ENCODE measurements at regions not wholly inside any gene's neighbourhood (a gene's known extent, or its start where the extent isn't known, plus 50 kb on each side); places are given as distances from the start of the nearest gene placed in this dataset.

DNA sequence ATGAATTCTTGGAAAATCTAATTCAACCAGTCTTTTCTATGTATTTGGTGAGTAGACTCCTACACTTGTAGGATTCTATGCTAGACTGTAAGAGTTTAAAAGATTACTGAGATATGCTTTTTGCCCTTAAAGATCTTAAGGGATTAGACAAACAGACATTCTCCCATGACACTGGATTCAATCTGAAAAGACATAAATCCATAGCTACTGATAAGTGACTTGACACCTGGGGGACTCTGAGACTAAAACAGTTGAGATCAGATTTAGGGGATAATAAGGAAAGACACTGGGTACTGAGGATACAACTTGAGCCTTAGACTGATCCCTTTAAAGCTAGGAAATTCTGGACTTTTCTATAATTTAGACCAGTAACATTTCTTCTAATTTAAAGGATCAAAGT is 1233.4 kb downstream of the XPNPEP1 start:
- Histone ChIP-seq H2BK120ac (ENCODE audit: low read depth, low read length) (no peak overlapping the region), H3K4me1 (ENCODE audit: control insufficient read depth, insufficient read depth, low read length) (no peaks in the 10 kb centered on the region), H3K36me3 (ENCODE audit: control insufficient read depth, insufficient read depth, low read length) (no peaks in the 10 kb centered on the region), H3K27me3 (ENCODE audit: control insufficient read depth, insufficient read depth, low read length) (no peaks in the 10 kb centered on the region), H2AK9ac (replicated peaks; ENCODE audit: low read depth, low read length, poor library complexity) (no peak overlapping the region), H3K9ac (ENCODE audit: low read depth, low read length) (no peak overlapping the region), H2AK5ac (ENCODE audit: low read depth, low read length) (no peak overlapping the region), H4K91ac (ENCODE audit: insufficient read depth, low read depth, low read length) (no peak overlapping the region), H2BK20ac (ENCODE audit: low read depth, low read length) (no peak overlapping the region), H4K8ac (ENCODE audit: low read depth in 2 of 2, low read length in 2 of 2) (no peak overlapping the region), H3K56ac (ENCODE audit: extremely low read depth, insufficient read depth, low read length) (no peak overlapping the region), H2BK15ac (ENCODE audit: low read depth, low read length) (no peak overlapping the region), H3K4me3 (ENCODE audit: insufficient read depth, low read depth, low read length) (no peak overlapping the region), H2AFZ (replicated peaks; ENCODE audit: low read length, poor library complexity) (no peak overlapping the region), H4K5ac (ENCODE audit: low read depth, low read length) (no peak overlapping the region), H3K4ac (ENCODE audit: low read depth, low read length) (no peak overlapping the region), H3K23ac (ENCODE audit: low read depth, low read length) (no peak overlapping the region), H3K9me3 (ENCODE audit: control insufficient read depth, insufficient read depth, low read length) (peaks cover 2% of the 10 kb centered on the region; the same call in 1 of the 2 replicates), H3K18ac (ENCODE audit: low read depth, low read length) (no peak overlapping the region), H3K27ac (ENCODE audit: insufficient read depth, low read length) (no peak overlapping the region), H3K14ac (replicated peaks; ENCODE audit: low read depth, low read length) (no peak overlapping the region), H3K79me1 (ENCODE audit: low read depth in 1 of 2, low read length in 2 of 2) (no peaks in the 10 kb centered on the region), H3K9me1 (ENCODE audit: insufficient read depth, low read length) (no peaks in the 10 kb centered on the region), H2BK5ac (ENCODE audit: low read depth, low read length, poor library complexity, severe bottlenecking) (no peak overlapping the region), H4K20me1 (ENCODE audit: insufficient read depth, low read length) (no peaks in the 10 kb centered on the region), H3K4me2 (ENCODE audit: low read depth, low read length) (no peak overlapping the region)
- dilution Hi-C loops (cut with HindIII; ENCODE audit: low sequenced_read_pairs, unreplicated experiment), result no loop called here
- ChIA-PET POLR2A (ENCODE audit: unreplicated experiment) (no interaction called here), CTCF (no interaction called here)
- no TSS peak for BruUV-seq (replicated peaks)
- no peak for ATAC-seq (ENCODE audit: low read depth)
- TF ChIP-seq, protein P1, sequence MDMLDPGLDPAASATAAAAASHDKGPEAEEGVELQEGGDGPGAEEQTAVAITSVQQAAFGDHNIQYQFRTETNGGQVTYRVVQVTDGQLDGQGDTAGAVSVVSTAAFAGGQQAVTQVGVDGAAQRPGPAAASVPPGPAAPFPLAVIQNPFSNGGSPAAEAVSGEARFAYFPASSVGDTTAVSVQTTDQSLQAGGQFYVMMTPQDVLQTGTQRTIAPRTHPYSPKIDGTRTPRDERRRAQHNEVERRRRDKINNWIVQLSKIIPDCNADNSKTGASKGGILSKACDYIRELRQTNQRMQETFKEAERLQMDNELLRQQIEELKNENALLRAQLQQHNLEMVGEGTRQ (IDR thresholded peaks at IDR 0.05; ENCODE audit: low read depth, low read length), result no peak
- TF ChIP-seq MAFK (IDR thresholded peaks at IDR 0.05; ENCODE audit: low read depth, low read length), result no peak
- TF ChIP-seq, protein P2, sequence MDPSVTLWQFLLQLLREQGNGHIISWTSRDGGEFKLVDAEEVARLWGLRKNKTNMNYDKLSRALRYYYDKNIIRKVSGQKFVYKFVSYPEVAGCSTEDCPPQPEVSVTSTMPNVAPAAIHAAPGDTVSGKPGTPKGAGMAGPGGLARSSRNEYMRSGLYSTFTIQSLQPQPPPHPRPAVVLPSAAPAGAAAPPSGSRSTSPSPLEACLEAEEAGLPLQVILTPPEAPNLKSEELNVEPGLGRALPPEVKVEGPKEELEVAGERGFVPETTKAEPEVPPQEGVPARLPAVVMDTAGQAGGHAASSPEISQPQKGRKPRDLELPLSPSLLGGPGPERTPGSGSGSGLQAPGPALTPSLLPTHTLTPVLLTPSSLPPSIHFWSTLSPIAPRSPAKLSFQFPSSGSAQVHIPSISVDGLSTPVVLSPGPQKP (IDR thresholded peaks at IDR 0.05; ENCODE audit: borderline replicate concordance, low read depth, low read length), result no peak
- TF ChIP-seq, protein P3, sequence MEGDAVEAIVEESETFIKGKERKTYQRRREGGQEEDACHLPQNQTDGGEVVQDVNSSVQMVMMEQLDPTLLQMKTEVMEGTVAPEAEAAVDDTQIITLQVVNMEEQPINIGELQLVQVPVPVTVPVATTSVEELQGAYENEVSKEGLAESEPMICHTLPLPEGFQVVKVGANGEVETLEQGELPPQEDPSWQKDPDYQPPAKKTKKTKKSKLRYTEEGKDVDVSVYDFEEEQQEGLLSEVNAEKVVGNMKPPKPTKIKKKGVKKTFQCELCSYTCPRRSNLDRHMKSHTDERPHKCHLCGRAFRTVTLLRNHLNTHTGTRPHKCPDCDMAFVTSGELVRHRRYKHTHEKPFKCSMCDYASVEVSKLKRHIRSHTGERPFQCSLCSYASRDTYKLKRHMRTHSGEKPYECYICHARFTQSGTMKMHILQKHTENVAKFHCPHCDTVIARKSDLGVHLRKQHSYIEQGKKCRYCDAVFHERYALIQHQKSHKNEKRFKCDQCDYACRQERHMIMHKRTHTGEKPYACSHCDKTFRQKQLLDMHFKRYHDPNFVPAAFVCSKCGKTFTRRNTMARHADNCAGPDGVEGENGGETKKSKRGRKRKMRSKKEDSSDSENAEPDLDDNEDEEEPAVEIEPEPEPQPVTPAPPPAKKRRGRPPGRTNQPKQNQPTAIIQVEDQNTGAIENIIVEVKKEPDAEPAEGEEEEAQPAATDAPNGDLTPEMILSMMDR (conservative IDR thresholded peaks at IDR 0.05; ENCODE audit: low read depth, low read length), result no peak
- intact Hi-C loops (cut with micrococcal nuclease), result no loop called here
- DNase-seq, result no peak
- in situ Hi-C loops (cut with MboI; ENCODE audit: low sequenced_read_pairs), result no loop called here

All from IMR-90 (cell line).